ENCODE measurements at regions not wholly inside any gene's neighbourhood (a gene's known extent, or its start where the extent isn't known, plus 50 kb on each side); places are given as distances from the start of the nearest gene placed in this dataset.
A peak's percentile ranks its signal among the peaks of the same experiment; 100 is the strongest.

- DNase-seq (peak in 1 of 3 donors; percentile 15), ATAC-seq (no peak)
- Histone ChIP-seq H3K4me3 (no peak overlapping the region), H3K27ac (no peak overlapping the region), H3K4me1 (no peaks in the 10 kb centered on the region), H3K27me3 (no peaks in the 10 kb centered on the region), H3K36me3 (no peaks in the 10 kb centered on the region), H3K9me3 (no peaks in the 10 kb centered on the region)
- no peak for TF ChIP-seq POLR2A (IDR thresholded peaks at IDR 0.05)
- intact Hi-C loops (cut with DNase I), result no loop called here
- WGBS (ENCODE audit: insufficient coverage, low coverage, low lambda C conversion rate, missing lambda C conversion rate), result 16% methylated on average over 3 of the region's 3 CpGs
Measured at GRCh38 chr9:131804826-131805225, 65.0 kb upstream of the RAPGEF1 start.

- Histone ChIP-seq H3K4me3 (no peak overlapping the region), H3K9me3 (no peaks in the 10 kb centered on the region), H3K27ac (no peak overlapping the region), H3K36me3 (no peaks in the 10 kb centered on the region), H3K27me3 (no peaks in the 10 kb centered on the region), H3K4me1 (no peaks in the 10 kb centered on the region)
- peak in 1 of 3 donors; percentile 9 for DNase-seq
- intact Hi-C loops (cut with DNase I), result no loop called here
- TF ChIP-seq POLR2A (IDR thresholded peaks at IDR 0.05) (no peak), CTCF (IDR thresholded peaks at IDR 0.05) (no peak)
- ATAC-seq, result no peak
- WGBS (ENCODE audit: insufficient coverage, low coverage, low lambda C conversion rate, missing lambda C conversion rate), result 83% methylated on average over 1 of the region's 4 CpGs
Measured at GRCh38 chr9:131803758-131804411, 64.0 kb upstream of the RAPGEF1 start.

GRCh38 chr9:131801810-131802209 is 61.9 kb upstream of the RAPGEF1 start:
- no peak overlapping the region for H3K27ac ChIP-seq
- intact Hi-C loops (cut with DNase I), result no loop called here
- WGBS (ENCODE audit: insufficient coverage, low coverage, low lambda C conversion rate, missing lambda C conversion rate), result 12% methylated on average over 8 of the region's 8 CpGs
- ATAC-seq (no peak), DNase-seq (no peak)
- H3K9me3 ChIP-seq, result no peaks in the 10 kb centered on the region
- no peaks in the 10 kb centered on the region for H3K4me1 ChIP-seq
- no peak overlapping the region for H3K4me3 ChIP-seq
- no peaks in the 10 kb centered on the region for H3K27me3 ChIP-seq
- H3K36me3 ChIP-seq, result no peaks in the 10 kb centered on the region
- TF ChIP-seq CTCF (IDR thresholded peaks at IDR 0.05) (no peak), POLR2A (IDR thresholded peaks at IDR 0.05) (no peak)

DNA sequence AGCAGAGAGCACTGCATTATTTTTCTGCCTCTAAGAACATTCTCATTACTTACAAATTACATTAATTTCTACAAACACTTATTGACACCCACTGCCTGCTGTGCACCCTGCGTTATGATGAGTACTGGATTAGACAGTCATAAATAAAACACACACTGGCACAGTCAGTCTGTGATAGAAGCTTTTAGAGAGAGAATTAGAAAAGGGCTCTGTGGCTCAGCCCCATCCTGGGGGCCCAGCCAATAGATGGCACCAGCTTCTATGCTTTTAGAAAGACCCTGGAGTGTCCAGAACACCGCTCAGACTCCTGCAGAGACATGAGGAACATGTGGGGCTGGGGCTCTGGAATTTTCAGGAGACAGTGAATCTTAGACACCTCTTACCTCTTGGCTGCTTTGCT is 61.0 kb upstream of the RAPGEF1 start:
- Histone ChIP-seq H3K4me1 (no peaks in the 10 kb centered on the region), H3K27me3 (no peaks in the 10 kb centered on the region), H3K36me3 (no peaks in the 10 kb centered on the region), H3K9me3 (no peaks in the 10 kb centered on the region), H3K27ac (no peak overlapping the region), H3K4me3 (no peak overlapping the region)
- no peak for ATAC-seq
- WGBS (ENCODE audit: insufficient coverage, low coverage, low lambda C conversion rate, missing lambda C conversion rate), result 15% methylated on average over 2 of the region's 2 CpGs
- DNase-seq, result no peak
- TF ChIP-seq POLR2A (IDR thresholded peaks at IDR 0.05), result no peak
- TF ChIP-seq CTCF (IDR thresholded peaks at IDR 0.05), result no peak
- intact Hi-C loops (cut with DNase I), result no loop called here

DNA sequence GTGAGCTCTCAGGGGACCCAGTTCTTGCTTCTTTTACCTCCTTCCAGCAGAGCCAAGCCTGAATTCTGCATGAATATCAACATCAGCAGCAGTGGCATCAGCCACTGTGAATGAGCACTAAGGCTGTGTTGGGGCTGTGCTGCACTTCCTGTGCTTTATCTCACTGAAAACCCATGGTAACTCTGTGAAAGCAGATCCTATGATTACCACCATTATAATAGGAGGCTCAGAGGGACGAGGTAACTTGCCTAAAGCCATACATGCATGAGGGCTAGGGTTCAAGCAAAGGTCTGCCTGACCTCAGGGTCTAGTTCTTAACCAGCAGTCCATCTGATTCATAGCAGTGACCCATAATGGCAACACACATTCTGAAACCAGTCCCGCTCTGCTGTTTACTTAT is 60.5 kb upstream of the RAPGEF1 start:
- Histone ChIP-seq H3K4me1 (no peaks in the 10 kb centered on the region), H3K27ac (no peak overlapping the region), H3K9me3 (no peaks in the 10 kb centered on the region), H3K27me3 (no peaks in the 10 kb centered on the region), H3K4me3 (no peak overlapping the region), H3K36me3 (no peaks in the 10 kb centered on the region)
- TF ChIP-seq CTCF (IDR thresholded peaks at IDR 0.05), result no peak
- TF ChIP-seq POLR2A (IDR thresholded peaks at IDR 0.05), result no peak
- ATAC-seq, result no peak
- intact Hi-C loops (cut with DNase I), result no loop called here
- DNase-seq, result no peak
- 46% methylated on average over 2 of the region's 2 CpGs for WGBS (ENCODE audit: insufficient coverage, low coverage, low lambda C conversion rate, missing lambda C conversion rate)

All from right lobe of liver (tissue), 6 donors.